Kidney (tissue), 13 donors: ENCODE measurements at regions not wholly inside any gene's neighbourhood (a gene's known extent, or its start where the extent isn't known, plus 50 kb on each side); places are given as distances from the start of the nearest gene placed in this dataset.

Source experiments
- DNase-seq, 5 donors: peaks; one replicate each; pipeline ENCODE4 v3.0.0-alpha.2; 2013 to 2020
- FAIRE-seq: peaks from 2 replicates; lab custom pipeline; 2012; peaks lifted over from hg19 to GRCh38; lab: Jason Lieb, UNC
- H3K27ac ChIP-seq, 2 donors: one replicate each; pipeline ENCODE4 v1.7.0; 2013; ENCODE audit warnings: low read depth in 2 of 2, low read length in 2 of 2, inconsistent platforms in 1 of 2
- H3K27me3 ChIP-seq: one replicate; pipeline ENCODE4 v1.7.1; 2013; ENCODE audit warnings: low read length, inconsistent platforms; ENCODE audit not compliant: control insufficient read depth, insufficient read depth
- H3K36me3 ChIP-seq, 3 donors: one replicate each; pipeline versions ENCODE4 v1.7.0 to v1.7.1; 2013; ENCODE audit warnings: low read length in 3 of 3, control low read depth in 1 of 3, inconsistent platforms in 1 of 3; ENCODE audit not compliant: insufficient read depth in 3 of 3, control insufficient read depth in 2 of 3
- H3K4me1 ChIP-seq, 3 donors: one replicate each; pipeline versions ENCODE4 v1.7.0 to v1.7.1; 2013; ENCODE audit warnings: low read length in 3 of 3, inconsistent platforms in 1 of 3, low read depth in 1 of 3; ENCODE audit not compliant: control insufficient read depth in 2 of 3, insufficient read depth in 2 of 3
- H3K4me3 ChIP-seq, 3 donors: one replicate each; pipeline versions ENCODE4 v1.7.0 to v1.8.1; 2013; ENCODE audit warnings: low read length in 3 of 3, control low read depth in 1 of 3, inconsistent platforms in 1 of 3
- H3K9ac ChIP-seq, 3 donors: one replicate each; pipeline versions ENCODE4 v1.7.0 to v1.7.1; 2013; ENCODE audit warnings: low read length in 3 of 3, control low read depth in 1 of 3, inconsistent platforms in 1 of 3
- H3K9me3 ChIP-seq, 3 donors: one replicate each; pipeline versions ENCODE4 v1.7.0 to v1.7.1; 2013; ENCODE audit warnings: low read length in 3 of 3, control low read depth in 1 of 3, inconsistent platforms in 1 of 3; ENCODE audit not compliant: control insufficient read depth in 2 of 3, insufficient read depth in 1 of 3
- intact Hi-C: fragments of 100-400 bp; cut with DNase I; formaldehyde crosslinking; loops from one replicate; pipeline ENCODE4 v1.11.1; 2022
- TF ChIP-seq, protein P1 (sequence below): IDR thresholded peaks from 3 replicates; pipeline ENCODE4 v1.5.1; 2012; ENCODE audit warnings: mild to moderate bottlenecking, moderate library complexity, borderline replicate concordance; ENCODE audit not compliant: insufficient read depth; ENCODE audit errors: extremely low read depth
- donor health status: control.
- donor health status: control.
- donor health status: control.
- donor health status: control.
- donor health status: control.
- donor health status: DM: yes; HTN: yes; CAD: no.
- donor health status: Normal renal cell carcinoma (clear cell type).

DNA sequence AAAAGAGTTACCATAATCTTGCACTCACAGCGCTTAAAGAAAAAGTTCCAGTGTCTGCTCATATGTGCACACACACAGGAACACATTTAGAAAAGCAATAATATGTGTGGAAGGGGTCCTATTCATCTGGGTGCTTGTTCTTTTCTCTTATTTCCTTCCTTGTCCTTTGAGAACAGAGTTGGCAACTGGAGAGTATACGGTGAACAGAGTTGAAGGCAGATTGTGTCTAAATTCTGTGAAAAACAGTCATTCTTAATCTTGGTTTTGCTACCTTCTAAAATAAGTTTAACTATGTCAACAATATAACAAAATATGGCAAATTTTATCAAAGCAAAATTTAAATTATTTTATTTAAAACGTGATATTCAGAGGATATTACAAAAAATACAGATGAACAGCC, 365.1 kb upstream of the NOCT start:
- no peak for DNase-seq
- Histone ChIP-seq H3K27ac (no peak overlapping the region), H3K9me3 (no peaks in the 10 kb centered on the region), H3K36me3 (no peaks in the 10 kb centered on the region), H3K27me3 (no peaks in the 10 kb centered on the region), H3K4me3 (no peak overlapping the region), H3K9ac (no peak overlapping the region), H3K4me1 (no peaks in the 10 kb centered on the region)
- TF ChIP-seq, protein P1, sequence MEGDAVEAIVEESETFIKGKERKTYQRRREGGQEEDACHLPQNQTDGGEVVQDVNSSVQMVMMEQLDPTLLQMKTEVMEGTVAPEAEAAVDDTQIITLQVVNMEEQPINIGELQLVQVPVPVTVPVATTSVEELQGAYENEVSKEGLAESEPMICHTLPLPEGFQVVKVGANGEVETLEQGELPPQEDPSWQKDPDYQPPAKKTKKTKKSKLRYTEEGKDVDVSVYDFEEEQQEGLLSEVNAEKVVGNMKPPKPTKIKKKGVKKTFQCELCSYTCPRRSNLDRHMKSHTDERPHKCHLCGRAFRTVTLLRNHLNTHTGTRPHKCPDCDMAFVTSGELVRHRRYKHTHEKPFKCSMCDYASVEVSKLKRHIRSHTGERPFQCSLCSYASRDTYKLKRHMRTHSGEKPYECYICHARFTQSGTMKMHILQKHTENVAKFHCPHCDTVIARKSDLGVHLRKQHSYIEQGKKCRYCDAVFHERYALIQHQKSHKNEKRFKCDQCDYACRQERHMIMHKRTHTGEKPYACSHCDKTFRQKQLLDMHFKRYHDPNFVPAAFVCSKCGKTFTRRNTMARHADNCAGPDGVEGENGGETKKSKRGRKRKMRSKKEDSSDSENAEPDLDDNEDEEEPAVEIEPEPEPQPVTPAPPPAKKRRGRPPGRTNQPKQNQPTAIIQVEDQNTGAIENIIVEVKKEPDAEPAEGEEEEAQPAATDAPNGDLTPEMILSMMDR = no peak
- no peak for FAIRE-seq
- intact Hi-C loops = no loop called here

DNA sequence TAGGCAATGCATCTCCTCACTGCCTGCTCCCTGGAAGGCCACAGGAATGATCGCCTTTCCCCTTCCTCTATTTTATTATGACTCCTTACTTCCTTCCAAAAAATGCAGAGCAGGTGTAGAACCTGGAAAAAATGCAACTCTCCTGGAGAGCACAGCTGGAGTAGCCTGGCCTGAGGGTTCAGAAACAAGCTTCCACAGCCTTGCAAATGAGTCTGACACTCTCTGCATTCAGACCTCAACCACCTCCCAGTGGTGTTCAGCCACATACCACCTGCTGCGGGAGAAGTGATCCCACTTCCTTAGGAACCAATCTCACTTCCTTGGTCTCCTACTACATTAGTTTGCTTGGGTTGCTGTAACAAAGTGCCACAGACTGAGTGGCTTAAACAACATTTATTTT, 368.1 kb upstream of the NOCT start:
- TF ChIP-seq, protein P1 = no peak
- intact Hi-C loops = no loop called here
- Histone ChIP-seq H3K9me3 (no peaks in the 10 kb centered on the region), H3K36me3 (no peaks in the 10 kb centered on the region), H3K9ac (no peak overlapping the region), H3K27me3 (no peaks in the 10 kb centered on the region), H3K4me3 (no peak overlapping the region), H3K4me1 (no peaks in the 10 kb centered on the region), H3K27ac (no peak overlapping the region)
- no peak for FAIRE-seq
- peak in 2 of 5 donors; percentile 12 to 16 for DNase-seq

DNA sequence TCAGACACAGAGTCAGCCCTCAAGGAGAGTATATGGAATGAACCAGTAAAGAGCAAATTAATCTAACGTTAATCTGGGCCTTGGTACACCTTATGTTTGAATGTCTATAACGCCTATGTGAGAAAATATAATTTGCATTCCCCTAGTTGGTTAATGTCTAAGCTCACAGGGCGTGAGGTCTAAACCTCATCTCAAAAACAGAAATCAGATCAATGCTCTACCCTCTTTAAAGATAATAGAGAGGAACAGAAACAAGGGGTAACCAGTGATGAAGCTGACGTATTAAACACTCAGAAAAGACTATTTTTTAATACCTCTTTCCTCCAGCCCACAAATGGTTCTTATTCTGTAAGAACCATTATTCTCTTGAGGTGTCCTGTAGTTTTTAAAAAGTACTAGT, 369.2 kb upstream of the NOCT start:
- FAIRE-seq (no peak), DNase-seq (no peak)
- Histone ChIP-seq H3K36me3 (no peaks in the 10 kb centered on the region), H3K27ac (no peak overlapping the region), H3K4me1 (no peaks in the 10 kb centered on the region), H3K9me3 (no peaks in the 10 kb centered on the region), H3K9ac (no peak overlapping the region), H3K27me3 (no peaks in the 10 kb centered on the region), H3K4me3 (no peak overlapping the region)
- intact Hi-C loops = no loop called here
- TF ChIP-seq, protein P1 = no peak

DNA sequence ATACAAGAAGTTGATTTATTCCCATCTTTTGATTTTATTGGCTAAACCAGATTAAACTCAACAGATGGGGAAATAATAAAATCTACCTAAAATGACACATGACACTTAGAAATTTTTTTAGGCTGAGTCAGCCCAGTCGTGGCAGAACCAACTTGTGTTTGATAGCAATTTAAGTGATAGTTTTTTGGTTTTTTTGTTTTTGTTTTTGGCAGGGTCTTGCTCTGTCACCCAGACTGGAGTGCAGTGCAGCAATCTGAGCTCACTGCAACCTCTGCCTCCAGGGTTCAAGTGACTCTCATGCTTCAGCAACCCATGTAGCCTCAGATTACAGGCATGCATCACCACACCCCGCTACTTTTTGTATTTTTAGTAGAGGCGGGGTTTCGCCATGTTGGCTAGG, 370.3 kb upstream of the NOCT start:
- Histone ChIP-seq H3K9ac (no peak overlapping the region), H3K4me3 (no peak overlapping the region), H3K27ac (no peak overlapping the region), H3K27me3 (no peaks in the 10 kb centered on the region), H3K9me3 (no peaks in the 10 kb centered on the region), H3K4me1 (no peaks in the 10 kb centered on the region), H3K36me3 (no peaks in the 10 kb centered on the region)
- TF ChIP-seq, protein P1 = no peak
- intact Hi-C loops = no loop called here
- DNase-seq = peak in 3 of 5 donors; percentile 37 to 45 (median 38)
- no peak for FAIRE-seq
